ENCODE measurements at regions not wholly inside any gene's neighbourhood (a gene's known extent, or its start where the extent isn't known, plus 50 kb on each side); places are given as distances from the start of the nearest gene placed in this dataset.

GRCh38 chr21:28821276-28822122 lies 171.2 kb downstream of the LTN1 start:
- DNase-seq (no peak), ATAC-seq (ENCODE audit: insufficient read depth, low read depth) (no peak)
- Histone ChIP-seq H3K9ac (ENCODE audit: low read depth, low read length) (no peak overlapping the region), H3K27me3 (ENCODE audit: insufficient read depth, low read length, poor library complexity) (no peaks in the 10 kb centered on the region), H3K9me3 (ENCODE audit: insufficient read depth, low read length, severe bottlenecking) (no peaks in the 10 kb centered on the region), H3K27ac (ENCODE audit: low read length) (no peak overlapping the region), H2AFZ (ENCODE audit: low read depth, low read length) (no peak overlapping the region), H3K4me3 (ENCODE audit: low read depth in 1 of 2, low read length in 2 of 2) (no peak overlapping the region), H4K20me1 (ENCODE audit: insufficient read depth, low read length) (no peaks in the 10 kb centered on the region), H3K36me3 (ENCODE audit: insufficient read depth, low read length) (no peaks in the 10 kb centered on the region), H3K4me2 (ENCODE audit: insufficient read depth, low read length) (no peak overlapping the region), H3K79me2 (ENCODE audit: insufficient read depth, low read length) (no peaks in the 10 kb centered on the region), H3K4me1 (ENCODE audit: insufficient read depth, low read length) (no peaks in the 10 kb centered on the region)
- TF ChIP-seq CTCF (IDR thresholded peaks at IDR 0.05; ENCODE audit: borderline replicate concordance, extremely low read depth, low read length, poor library complexity, severe bottlenecking) (no peak), EZH2 (IDR thresholded peaks at IDR 0.05; ENCODE audit: borderline replicate concordance, low read depth, low read length, severe bottlenecking) (no peak)

DNA sequence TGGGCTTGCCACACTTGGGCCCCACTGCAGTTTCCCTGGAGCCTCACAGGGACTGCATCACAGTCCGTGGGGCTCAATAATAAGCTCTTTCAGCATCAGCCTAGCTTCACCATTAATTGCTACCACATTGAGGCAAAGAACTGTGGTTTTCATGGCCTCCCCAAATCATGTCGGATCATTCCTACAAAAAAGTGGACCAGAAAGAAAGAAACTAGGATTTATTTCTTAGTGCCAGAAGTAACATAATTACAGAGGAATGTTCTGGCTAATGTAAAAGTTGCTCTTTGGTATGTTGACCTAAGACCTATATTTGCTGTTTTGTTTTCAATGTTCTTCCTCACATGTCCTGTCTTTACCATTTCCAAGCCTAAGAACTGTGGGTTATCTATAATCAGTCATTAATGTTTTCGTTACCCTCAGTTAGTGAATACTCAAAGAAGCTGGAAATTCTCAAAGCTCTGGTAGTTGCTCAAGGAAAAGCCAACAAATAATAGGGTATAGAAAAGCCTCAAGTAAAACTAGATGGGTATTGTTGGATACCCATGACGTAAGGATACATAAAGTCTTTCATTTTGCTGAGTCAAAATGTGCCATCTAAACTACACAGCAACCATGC lies 173.9 kb downstream of the LTN1 start:
- Histone ChIP-seq H3K4me1 (ENCODE audit: insufficient read depth, low read length) (no peaks in the 10 kb centered on the region), H3K27ac (ENCODE audit: low read length) (no peak overlapping the region), H3K27me3 (ENCODE audit: insufficient read depth, low read length, poor library complexity) (no peaks in the 10 kb centered on the region), H3K4me2 (ENCODE audit: insufficient read depth, low read length) (no peak overlapping the region), H2AFZ (ENCODE audit: low read depth, low read length) (no peak overlapping the region), H3K36me3 (ENCODE audit: insufficient read depth, low read length) (no peaks in the 10 kb centered on the region), H3K79me2 (ENCODE audit: insufficient read depth, low read length) (no peaks in the 10 kb centered on the region), H3K9ac (ENCODE audit: low read depth, low read length) (no peak overlapping the region), H3K4me3 (ENCODE audit: low read depth in 1 of 2, low read length in 2 of 2) (no peak overlapping the region), H4K20me1 (ENCODE audit: insufficient read depth, low read length) (no peaks in the 10 kb centered on the region), H3K9me3 (ENCODE audit: insufficient read depth, low read length, severe bottlenecking) (no peaks in the 10 kb centered on the region)
- TF ChIP-seq CTCF (IDR thresholded peaks at IDR 0.05; ENCODE audit: borderline replicate concordance, extremely low read depth, low read length, poor library complexity, severe bottlenecking) (no peak), EZH2 (IDR thresholded peaks at IDR 0.05; ENCODE audit: borderline replicate concordance, low read depth, low read length, severe bottlenecking) (no peak)
- ATAC-seq (ENCODE audit: insufficient read depth, low read depth) (no peak), DNase-seq (no peak)

DNA sequence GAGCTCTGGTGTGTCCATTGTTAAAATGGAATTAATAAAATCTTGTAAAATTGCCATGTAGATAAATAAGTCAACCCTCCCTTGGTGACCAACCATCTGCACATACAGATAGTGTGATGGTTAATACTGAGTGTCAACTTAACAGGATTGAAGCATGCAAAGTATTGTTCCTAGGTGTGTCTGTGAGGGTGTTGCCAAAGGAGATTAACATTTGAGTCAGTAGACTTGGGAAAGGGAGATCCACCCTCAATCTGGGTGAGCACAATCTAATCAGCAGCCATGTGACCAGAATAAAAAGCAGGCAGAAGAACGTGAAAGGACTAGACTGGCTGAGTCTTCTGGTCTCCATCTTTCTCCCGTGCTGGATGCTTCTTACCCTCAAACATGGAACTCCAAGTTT lies 174.8 kb downstream of the LTN1 start:
- H3K4me3 ChIP-seq (ENCODE audit: low read depth in 1 of 2, low read length in 2 of 2) = no peak overlapping the region
- TF ChIP-seq CTCF (IDR thresholded peaks at IDR 0.05; ENCODE audit: borderline replicate concordance, extremely low read depth, low read length, poor library complexity, severe bottlenecking) (no peak), EZH2 (IDR thresholded peaks at IDR 0.05; ENCODE audit: borderline replicate concordance, low read depth, low read length, severe bottlenecking) (no peak)
- H3K4me2 ChIP-seq (ENCODE audit: insufficient read depth, low read length) = no peak overlapping the region
- H3K79me2 ChIP-seq (ENCODE audit: insufficient read depth, low read length) = no peaks in the 10 kb centered on the region
- no peaks in the 10 kb centered on the region for H3K4me1 ChIP-seq (ENCODE audit: insufficient read depth, low read length)
- H3K27me3 ChIP-seq (ENCODE audit: insufficient read depth, low read length, poor library complexity) = no peaks in the 10 kb centered on the region
- H3K9ac ChIP-seq (ENCODE audit: low read depth, low read length) = no peak overlapping the region
- no peak overlapping the region for H3K27ac ChIP-seq (ENCODE audit: low read length)
- no peak for DNase-seq
- H3K9me3 ChIP-seq (ENCODE audit: insufficient read depth, low read length, severe bottlenecking) = no peaks in the 10 kb centered on the region
- H4K20me1 ChIP-seq (ENCODE audit: insufficient read depth, low read length) = no peaks in the 10 kb centered on the region
- no peaks in the 10 kb centered on the region for H3K36me3 ChIP-seq (ENCODE audit: insufficient read depth, low read length)
- H2AFZ ChIP-seq (ENCODE audit: low read depth, low read length) = no peak overlapping the region
- ATAC-seq (ENCODE audit: insufficient read depth, low read depth) = no peak
